GM23248 (cell line): ENCODE measurements at regions not wholly inside any gene's neighbourhood (a gene's known extent, or its start where the extent isn't known, plus 50 kb on each side); places are given as distances from the start of the nearest gene placed in this dataset.

Source experiments
- EZH2 ChIP-seq: fragments of 200-600 bp; sonication (generic); IDR thresholded peaks from 2 replicates; pipeline ENCODE4 v1.6.1; 2018; ENCODE audit warnings: antibody characterized with exemption, mild to moderate bottlenecking; ENCODE audit not compliant: insufficient read depth, poor library complexity, severe bottlenecking
- EZH2phosphoT487 ChIP-seq: fragments of 200-600 bp; sonication (generic); IDR thresholded peaks from 2 replicates; pipeline ENCODE4 v1.6.1; 2018; ENCODE audit warnings: antibody characterized with exemption, moderate library complexity, mild to moderate bottlenecking, low read depth; ENCODE audit not compliant: insufficient read depth

DNA sequence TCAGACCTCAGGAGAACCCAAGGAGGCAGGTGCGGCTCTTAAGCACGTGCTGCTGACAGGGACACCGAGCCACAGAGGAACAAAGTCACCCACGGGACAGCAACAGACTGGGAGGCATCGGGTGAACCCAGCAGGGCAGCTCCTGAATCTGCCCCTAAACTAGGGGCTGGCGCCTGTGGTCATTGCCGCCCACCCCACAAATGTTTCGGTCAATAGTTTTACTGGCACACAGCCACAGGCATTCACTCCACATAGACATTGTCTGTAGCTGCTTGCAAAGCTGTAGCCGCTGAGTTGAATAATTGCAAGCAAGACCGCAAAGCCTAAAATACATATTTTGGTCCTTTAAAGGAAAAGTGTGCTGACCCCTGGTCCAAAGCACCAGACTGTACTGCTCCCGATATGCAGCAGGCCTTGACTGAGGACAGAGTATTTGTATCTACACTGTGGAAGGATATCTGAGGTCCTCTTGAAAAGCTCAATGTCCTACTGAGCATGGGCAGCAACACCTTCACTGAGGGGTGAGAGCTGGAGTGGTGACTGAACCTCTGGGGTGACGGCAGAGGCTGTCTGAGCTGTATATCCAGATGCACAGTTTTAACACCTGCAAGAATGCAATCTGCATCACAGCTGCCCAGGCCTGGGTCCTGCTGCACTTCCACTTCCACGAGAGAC lies 310.3 kb downstream of the THBS2 start:
- TF ChIP-seq EZH2 (no peak), EZH2phosphoT487 (no peak)
